ENCODE measurements at regions not wholly inside any gene's neighbourhood (a gene's known extent, or its start where the extent isn't known, plus 50 kb on each side); places are given as distances from the start of the nearest gene placed in this dataset.

GRCh38 chr7:42858570-42858969, 53.3 kb downstream of the C7orf25 start:
- Histone ChIP-seq H3K9me3 (ENCODE audit: control insufficient read depth, insufficient read depth, low read length) (no peaks in the 10 kb centered on the region), H3K4me3 (ENCODE audit: low read depth, low read length) (no peak overlapping the region), H3K4me1 (ENCODE audit: control insufficient read depth, insufficient read depth, low read length) (no peaks in the 10 kb centered on the region), H3K27me3 (ENCODE audit: control insufficient read depth, insufficient read depth, low read length) (no peaks in the 10 kb centered on the region), H3K9ac (ENCODE audit: low read depth, low read length) (no peak overlapping the region), H3K36me3 (ENCODE audit: control insufficient read depth, insufficient read depth, low read length) (no peaks in the 10 kb centered on the region)

GRCh38 chr7:42856605-42856987, 55.3 kb downstream of the C7orf25 start:
- H3K36me3 ChIP-seq (ENCODE audit: control insufficient read depth, insufficient read depth, low read length) = no peaks in the 10 kb centered on the region
- H3K4me1 ChIP-seq (ENCODE audit: control insufficient read depth, insufficient read depth, low read length) = no peaks in the 10 kb centered on the region
- no peak overlapping the region for H3K4me3 ChIP-seq (ENCODE audit: low read depth, low read length)
- H3K9ac ChIP-seq (ENCODE audit: low read depth, low read length) = no peak overlapping the region
- no peaks in the 10 kb centered on the region for H3K9me3 ChIP-seq (ENCODE audit: control insufficient read depth, insufficient read depth, low read length)
- H3K27me3 ChIP-seq (ENCODE audit: control insufficient read depth, insufficient read depth, low read length) = no peaks in the 10 kb centered on the region

GRCh38 chr7:42854571-42855118, 57.2 kb downstream of the C7orf25 start:
- H3K4me3 ChIP-seq (ENCODE audit: low read depth, low read length) = no peak overlapping the region
- H3K4me1 ChIP-seq (ENCODE audit: control insufficient read depth, insufficient read depth, low read length) = no peaks in the 10 kb centered on the region
- H3K9me3 ChIP-seq (ENCODE audit: control insufficient read depth, insufficient read depth, low read length) = no peaks in the 10 kb centered on the region
- no peak overlapping the region for H3K9ac ChIP-seq (ENCODE audit: low read depth, low read length)
- no peaks in the 10 kb centered on the region for H3K36me3 ChIP-seq (ENCODE audit: control insufficient read depth, insufficient read depth, low read length)
- no peaks in the 10 kb centered on the region for H3K27me3 ChIP-seq (ENCODE audit: control insufficient read depth, insufficient read depth, low read length)

GRCh38 chr7:42852531-42852930, 59.3 kb downstream of the C7orf25 start:
- no peaks in the 10 kb centered on the region for H3K4me1 ChIP-seq (ENCODE audit: control insufficient read depth, insufficient read depth, low read length)
- no peaks in the 10 kb centered on the region for H3K27me3 ChIP-seq (ENCODE audit: control insufficient read depth, insufficient read depth, low read length)
- no peak overlapping the region for H3K9ac ChIP-seq (ENCODE audit: low read depth, low read length)
- H3K9me3 ChIP-seq (ENCODE audit: control insufficient read depth, insufficient read depth, low read length) = no peaks in the 10 kb centered on the region
- H3K4me3 ChIP-seq (ENCODE audit: low read depth, low read length) = no peak overlapping the region
- H3K36me3 ChIP-seq (ENCODE audit: control insufficient read depth, insufficient read depth, low read length) = no peaks in the 10 kb centered on the region

GRCh38 chr7:42843205-42843800, 68.6 kb downstream of the C7orf25 start:
- Histone ChIP-seq H3K9ac (ENCODE audit: low read depth, low read length) (no peak overlapping the region), H3K9me3 (ENCODE audit: control insufficient read depth, insufficient read depth, low read length) (no peaks in the 10 kb centered on the region), H3K27me3 (ENCODE audit: control insufficient read depth, insufficient read depth, low read length) (no peaks in the 10 kb centered on the region), H3K36me3 (ENCODE audit: control insufficient read depth, insufficient read depth, low read length) (no peaks in the 10 kb centered on the region), H3K4me1 (ENCODE audit: control insufficient read depth, insufficient read depth, low read length) (no peaks in the 10 kb centered on the region), H3K4me3 (ENCODE audit: low read depth, low read length) (no peak overlapping the region)

GRCh38 chr7:42834676-42835075, 77.2 kb downstream of the C7orf25 start:
- no peaks in the 10 kb centered on the region for H3K27me3 ChIP-seq (ENCODE audit: control insufficient read depth, insufficient read depth, low read length)
- H3K9ac ChIP-seq (ENCODE audit: low read depth, low read length) = no peak overlapping the region
- H3K4me1 ChIP-seq (ENCODE audit: control insufficient read depth, insufficient read depth, low read length) = peaks cover 2% of the 10 kb centered on the region
- H3K36me3 ChIP-seq (ENCODE audit: control insufficient read depth, insufficient read depth, low read length) = no peaks in the 10 kb centered on the region
- no peaks in the 10 kb centered on the region for H3K9me3 ChIP-seq (ENCODE audit: control insufficient read depth, insufficient read depth, low read length)
- H3K4me3 ChIP-seq (ENCODE audit: low read depth, low read length) = no peak overlapping the region

GRCh38 chr7:42833411-42833810, 78.5 kb downstream of the C7orf25 start:
- Histone ChIP-seq H3K4me3 (ENCODE audit: low read depth, low read length) (no peak overlapping the region), H3K9me3 (ENCODE audit: control insufficient read depth, insufficient read depth, low read length) (no peaks in the 10 kb centered on the region), H3K27me3 (ENCODE audit: control insufficient read depth, insufficient read depth, low read length) (no peaks in the 10 kb centered on the region), H3K36me3 (ENCODE audit: control insufficient read depth, insufficient read depth, low read length) (no peaks in the 10 kb centered on the region), H3K4me1 (ENCODE audit: control insufficient read depth, insufficient read depth, low read length) (peaks cover 2% of the 10 kb centered on the region), H3K9ac (ENCODE audit: low read depth, low read length) (no peak overlapping the region)

GRCh38 chr7:42832667-42833066, 79.2 kb downstream of the C7orf25 start:
- H3K9me3 ChIP-seq (ENCODE audit: control insufficient read depth, insufficient read depth, low read length) = no peaks in the 10 kb centered on the region
- no peaks in the 10 kb centered on the region for H3K36me3 ChIP-seq (ENCODE audit: control insufficient read depth, insufficient read depth, low read length)
- no peak overlapping the region for H3K4me3 ChIP-seq (ENCODE audit: low read depth, low read length)
- no peak overlapping the region for H3K9ac ChIP-seq (ENCODE audit: low read depth, low read length)
- H3K27me3 ChIP-seq (ENCODE audit: control insufficient read depth, insufficient read depth, low read length) = no peaks in the 10 kb centered on the region
- H3K4me1 ChIP-seq (ENCODE audit: control insufficient read depth, insufficient read depth, low read length) = peaks cover 2% of the 10 kb centered on the region

GRCh38 chr7:42831718-42832522, 80.0 kb downstream of the C7orf25 start:
- Histone ChIP-seq H3K9me3 (ENCODE audit: control insufficient read depth, insufficient read depth, low read length) (no peaks in the 10 kb centered on the region), H3K36me3 (ENCODE audit: control insufficient read depth, insufficient read depth, low read length) (no peaks in the 10 kb centered on the region), H3K4me3 (ENCODE audit: low read depth, low read length) (no peak overlapping the region), H3K4me1 (ENCODE audit: control insufficient read depth, insufficient read depth, low read length) (peaks cover 2% of the 10 kb centered on the region), H3K27me3 (ENCODE audit: control insufficient read depth, insufficient read depth, low read length) (no peaks in the 10 kb centered on the region), H3K9ac (ENCODE audit: low read depth, low read length) (no peak overlapping the region)

GRCh38 chr7:42831006-42831717, 80.7 kb downstream of the C7orf25 start:
- Histone ChIP-seq H3K36me3 (ENCODE audit: control insufficient read depth, insufficient read depth, low read length) (no peaks in the 10 kb centered on the region), H3K9ac (ENCODE audit: low read depth, low read length) (no peak overlapping the region), H3K4me3 (ENCODE audit: low read depth, low read length) (no peak overlapping the region), H3K9me3 (ENCODE audit: control insufficient read depth, insufficient read depth, low read length) (no peaks in the 10 kb centered on the region), H3K4me1 (ENCODE audit: control insufficient read depth, insufficient read depth, low read length) (peaks cover 2% of the 10 kb centered on the region), H3K27me3 (ENCODE audit: control insufficient read depth, insufficient read depth, low read length) (no peaks in the 10 kb centered on the region)

- Histone ChIP-seq H3K4me1 (ENCODE audit: control insufficient read depth, insufficient read depth, low read length) (no peaks in the 10 kb centered on the region), H3K36me3 (ENCODE audit: control insufficient read depth, insufficient read depth, low read length) (no peaks in the 10 kb centered on the region), H3K27me3 (ENCODE audit: control insufficient read depth, insufficient read depth, low read length) (no peaks in the 10 kb centered on the region), H3K9me3 (ENCODE audit: control insufficient read depth, insufficient read depth, low read length) (no peaks in the 10 kb centered on the region), H3K4me3 (ENCODE audit: low read depth, low read length) (no peak overlapping the region), H3K9ac (ENCODE audit: low read depth, low read length) (no peak overlapping the region)
These were observed 99.1 kb downstream of the C7orf25 start for GRCh38 chr7:42812779-42813178.
